Glomerular endothelial cell (primary cell): ENCODE measurements at regions not wholly inside any gene's neighbourhood (a gene's known extent, or its start where the extent isn't known, plus 50 kb on each side); places are given as distances from the start of the nearest gene placed in this dataset.

Experiments
- DNase-seq: peaks from one replicate; pipeline ENCODE4 v3.0.0-alpha.2; 2011; ENCODE audit warnings: low read depth, low spot score; ENCODE audit errors: extremely low read depth

DNA sequence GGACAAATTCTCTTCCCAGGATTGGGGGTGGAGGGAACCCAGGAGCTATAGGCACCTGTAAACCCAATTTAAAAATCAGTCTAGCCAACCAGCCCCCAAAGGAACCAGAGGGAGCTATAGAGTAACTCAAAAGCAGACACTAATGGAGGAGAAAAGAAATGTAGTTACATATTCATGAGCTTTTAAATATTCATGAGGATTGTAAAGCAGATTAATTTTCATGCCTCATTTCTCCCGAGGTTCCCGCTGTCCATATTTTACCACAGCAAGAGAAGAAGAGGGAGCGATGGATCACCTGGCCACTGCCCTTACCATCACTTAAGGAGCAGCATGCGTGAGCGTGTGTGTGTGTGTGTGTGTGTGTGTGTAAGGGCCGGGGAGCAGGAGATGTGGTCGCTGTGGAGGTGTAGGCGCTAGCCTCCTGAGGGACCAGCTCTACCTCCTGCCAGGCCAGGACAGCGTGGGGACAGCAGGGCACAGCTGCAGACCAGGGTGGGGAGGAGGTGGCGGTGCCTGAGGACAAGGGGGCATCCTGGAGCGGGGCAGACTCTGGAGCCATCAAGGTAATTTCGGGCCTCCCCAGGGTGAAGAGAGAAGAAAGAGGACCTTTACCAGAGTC lies 100.7 kb upstream of the THY1 start:
- DNase-seq = no peak

DNA sequence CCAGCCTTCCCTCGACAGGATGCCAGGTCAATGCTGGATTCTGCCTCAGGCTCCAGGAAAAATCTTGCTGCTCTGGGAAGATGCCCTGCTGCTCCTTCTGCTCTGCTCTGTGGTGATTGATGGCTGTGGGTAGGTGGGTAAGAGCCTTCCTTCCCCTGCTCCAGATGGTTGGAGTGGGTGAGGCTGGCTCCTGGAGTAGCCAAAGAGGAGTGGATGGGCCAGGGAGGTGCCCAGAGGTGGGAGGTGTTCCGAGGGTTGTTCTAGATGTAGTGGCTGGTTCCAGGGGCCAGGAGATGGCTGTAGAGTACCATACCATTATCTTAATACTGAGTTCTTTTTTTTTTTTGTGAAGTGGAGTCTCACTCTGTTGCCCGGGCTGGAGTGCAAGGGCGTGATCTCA lies 99.6 kb upstream of the THY1 start:
- no peak for DNase-seq

DNA sequence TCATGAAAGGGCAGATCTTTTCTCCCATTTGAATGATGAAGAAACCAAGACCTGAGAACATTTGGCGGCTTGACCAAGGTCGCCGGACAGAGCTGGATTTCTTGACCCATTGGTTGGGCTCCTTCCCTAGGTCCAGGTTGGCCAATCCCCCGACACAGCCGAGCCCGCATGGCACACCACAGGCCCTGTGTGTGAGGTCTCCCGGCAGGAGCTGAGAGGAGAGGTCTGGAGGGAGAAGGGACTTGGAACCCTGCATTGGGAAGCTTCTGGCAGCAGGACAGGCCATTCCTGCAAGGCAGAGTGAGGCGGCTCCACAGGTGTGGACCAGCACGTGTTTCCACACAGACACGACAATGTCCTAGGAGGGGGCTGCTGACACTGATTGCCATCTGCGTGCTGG lies 98.6 kb upstream of the THY1 start:
- DNase-seq = no peak

DNA sequence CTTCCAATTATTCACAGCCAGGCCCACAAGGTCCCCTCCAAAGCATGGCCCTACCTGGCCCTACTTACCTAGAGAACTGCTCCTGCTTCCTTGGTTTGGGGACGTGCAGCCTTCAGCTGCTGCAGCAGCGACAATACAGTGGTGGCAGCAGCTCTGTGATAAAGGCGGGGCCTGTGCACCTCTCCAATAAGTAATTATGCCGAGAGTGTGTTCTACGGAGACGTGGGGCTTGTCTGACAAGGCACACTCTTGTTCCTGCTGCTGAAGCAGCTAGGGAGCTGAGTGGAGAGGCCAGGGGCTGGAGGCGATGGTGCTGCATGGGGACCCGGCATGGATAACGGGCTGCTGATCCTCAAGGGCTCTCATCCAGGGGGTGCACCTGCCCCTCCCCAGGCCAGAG lies 98.0 kb upstream of the THY1 start:
- no peak for DNase-seq

- DNase-seq = no peak
These were observed 97.4 kb upstream of the THY1 start for GRCh38 chr11:119520400-119520799.

DNA sequence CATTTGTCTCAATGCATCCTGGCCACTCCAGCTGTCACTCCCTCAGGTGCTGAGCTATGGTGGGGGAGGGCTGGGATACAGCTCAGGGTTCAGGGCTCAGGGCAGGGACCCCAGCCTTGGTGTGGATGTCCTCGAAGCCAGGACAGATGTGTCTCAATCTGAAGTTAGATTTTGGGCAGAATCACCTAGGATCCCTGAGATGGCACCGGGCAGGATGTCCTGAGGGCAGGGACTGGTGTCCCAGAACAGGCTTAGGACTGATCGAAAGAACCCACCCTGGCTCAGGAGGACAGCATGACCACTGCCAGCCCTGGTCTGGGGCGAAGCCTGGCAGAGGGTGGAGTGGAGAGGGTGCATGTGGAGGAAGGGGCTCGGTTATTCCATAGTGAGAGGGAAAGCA lies 96.8 kb upstream of the THY1 start:
- no peak for DNase-seq

DNA sequence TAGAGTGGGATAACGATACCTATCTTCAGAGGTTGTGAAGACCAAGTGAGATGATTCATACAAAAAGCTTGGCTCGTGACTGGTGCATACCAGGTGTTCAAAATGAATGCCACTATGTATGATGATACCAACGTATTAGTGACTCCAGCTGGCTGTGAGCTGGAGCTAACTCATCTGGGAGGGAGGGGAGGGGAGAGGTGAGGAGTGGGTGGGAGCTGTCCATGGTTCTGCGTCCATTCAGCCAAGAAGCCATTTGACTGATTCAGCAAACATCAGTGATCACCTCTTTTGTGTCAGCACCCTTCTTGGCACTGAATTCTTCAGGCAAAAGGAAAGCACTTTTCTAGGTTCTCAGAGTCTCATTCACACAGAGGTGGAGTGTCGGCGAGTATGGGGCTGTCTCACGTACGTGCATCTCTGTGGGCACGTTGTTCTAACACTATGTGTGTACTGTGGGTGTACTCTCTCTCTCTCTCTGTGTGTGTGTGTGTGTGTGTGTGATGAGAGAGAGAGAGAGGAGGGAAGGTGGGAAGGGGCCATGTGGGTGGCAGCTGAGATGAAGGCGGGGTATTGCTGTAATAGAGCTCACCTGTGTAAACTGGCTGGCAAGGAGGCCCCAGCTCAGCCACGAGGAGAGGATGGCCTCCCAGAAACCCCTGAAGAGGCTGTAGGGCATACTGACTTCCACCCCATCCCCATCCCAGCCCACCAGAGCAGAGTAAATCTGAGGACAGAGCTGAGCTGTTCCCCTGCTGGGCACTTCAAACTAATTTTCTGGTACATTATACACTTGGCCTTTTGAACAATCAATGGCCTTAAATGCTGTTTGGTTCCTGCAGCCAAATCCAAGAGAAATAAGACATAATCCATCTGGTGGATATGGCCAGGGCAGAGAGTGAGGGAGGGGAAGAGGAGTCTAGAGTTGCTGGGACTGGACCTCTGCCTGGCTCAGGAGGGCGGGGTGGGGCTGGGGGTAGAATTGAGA lies 96.1 kb upstream of the THY1 start:
- DNase-seq = no peak

DNA sequence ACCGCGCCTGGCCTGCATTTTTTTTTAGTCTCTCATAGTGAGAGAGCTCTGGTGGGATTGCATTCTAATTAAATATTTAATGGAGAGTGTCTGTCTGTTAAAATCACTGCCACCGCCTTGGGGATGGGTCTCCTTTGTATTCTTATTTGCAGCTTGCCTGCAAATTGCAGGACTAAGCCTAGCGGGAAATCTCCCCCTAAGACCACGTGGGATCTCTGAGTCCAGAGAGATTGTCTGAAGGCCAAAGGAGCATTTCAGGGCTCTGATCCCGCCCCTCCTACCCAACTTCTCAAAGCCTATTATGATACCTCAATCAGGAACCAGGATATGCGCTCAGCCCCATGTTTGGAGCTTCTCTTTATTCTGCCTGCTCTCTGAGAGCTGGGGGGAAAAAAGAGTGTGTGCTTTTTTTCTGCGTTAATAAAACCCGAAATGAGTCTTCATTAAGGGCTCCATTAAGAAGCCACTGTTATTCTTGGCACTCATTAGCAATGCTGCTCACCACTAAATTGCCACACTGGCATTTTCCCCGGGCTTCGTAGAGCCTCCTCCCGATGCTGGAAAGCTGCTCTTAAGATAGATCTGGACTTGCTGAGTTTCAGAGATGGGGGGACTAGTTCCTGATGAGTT lies 92.9 kb upstream of the THY1 start:
- DNase-seq = no peak

DNA sequence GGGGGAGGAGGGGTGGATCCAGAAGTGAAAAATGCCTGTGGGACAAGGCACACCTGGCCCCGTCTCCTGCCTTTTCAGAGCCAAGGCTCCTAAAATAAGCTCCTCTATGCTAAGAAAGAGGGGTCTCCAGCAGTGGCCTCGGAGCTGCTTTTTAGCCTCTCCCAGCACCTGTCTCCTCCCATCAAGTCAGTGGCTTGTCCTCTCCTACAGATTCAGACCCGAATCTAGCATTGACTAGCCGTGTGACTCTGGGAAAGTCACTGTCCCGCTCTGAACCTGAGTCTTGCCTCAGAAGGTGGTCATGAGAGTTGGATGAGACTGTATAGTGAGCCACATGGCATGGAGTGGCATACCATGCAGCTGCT lies 90.8 kb upstream of the THY1 start:
- DNase-seq = no peak

DNA sequence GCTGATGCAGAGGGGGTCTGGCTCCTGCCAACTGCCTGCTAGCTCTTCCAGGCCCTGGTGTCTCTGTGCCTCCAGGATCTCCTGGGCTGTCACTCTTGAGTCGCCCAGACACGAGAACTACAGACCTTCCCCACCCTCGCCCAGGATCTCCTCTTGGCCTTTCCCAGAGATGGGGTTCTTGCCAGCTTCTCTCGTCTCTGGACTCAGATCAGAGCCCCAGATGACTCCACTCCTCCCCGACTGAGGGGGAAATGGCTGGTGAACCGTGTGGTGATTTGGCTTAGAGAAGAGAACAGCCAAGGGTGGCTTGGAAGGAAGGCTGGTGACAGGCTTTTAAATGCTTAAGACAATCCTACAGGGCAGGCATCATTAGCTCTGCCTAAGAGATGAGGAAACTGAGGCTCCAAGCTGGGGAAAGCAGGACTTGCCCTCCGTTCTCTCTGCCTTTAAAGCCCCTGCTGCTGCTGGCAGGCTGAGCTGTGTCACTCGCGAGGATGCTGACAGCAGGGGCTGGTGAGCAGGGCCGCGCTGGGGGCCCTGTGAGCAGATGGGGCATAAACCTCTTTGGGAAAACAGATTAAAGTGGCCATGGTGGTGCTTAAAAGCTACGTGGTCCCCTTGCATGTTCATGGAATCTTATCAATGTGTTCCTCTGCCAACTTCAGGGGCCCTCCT lies 90.3 kb upstream of the THY1 start:
- no peak for DNase-seq

- DNase-seq = no peak
These were observed 89.4 kb upstream of the THY1 start for GRCh38 chr11:119512369-119512768.

GRCh38 chr11:119511614-119512306 lies 88.8 kb upstream of the THY1 start:
- DNase-seq = no peak

DNA sequence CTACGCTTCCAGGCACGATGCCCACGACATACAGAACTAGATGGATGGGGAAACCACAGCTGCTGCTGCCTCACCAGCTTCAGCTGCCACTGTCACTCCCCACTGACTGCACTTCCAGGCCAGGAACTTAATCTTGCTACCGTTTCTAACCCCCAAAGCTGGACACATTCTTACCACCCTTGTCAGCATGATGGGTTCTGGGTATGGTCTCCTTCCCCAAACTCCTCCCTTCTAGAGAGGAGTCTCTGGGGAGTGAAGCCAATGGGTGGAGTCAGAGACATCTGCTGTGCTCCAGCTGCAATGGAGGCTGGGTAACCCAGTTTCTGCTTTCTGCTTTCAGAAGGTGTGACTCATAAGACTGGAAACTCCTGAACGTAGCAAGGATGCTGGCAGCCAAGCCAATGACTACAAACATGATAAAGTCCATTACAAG lies 87.0 kb upstream of the THY1 start:
- no peak for DNase-seq

DNA sequence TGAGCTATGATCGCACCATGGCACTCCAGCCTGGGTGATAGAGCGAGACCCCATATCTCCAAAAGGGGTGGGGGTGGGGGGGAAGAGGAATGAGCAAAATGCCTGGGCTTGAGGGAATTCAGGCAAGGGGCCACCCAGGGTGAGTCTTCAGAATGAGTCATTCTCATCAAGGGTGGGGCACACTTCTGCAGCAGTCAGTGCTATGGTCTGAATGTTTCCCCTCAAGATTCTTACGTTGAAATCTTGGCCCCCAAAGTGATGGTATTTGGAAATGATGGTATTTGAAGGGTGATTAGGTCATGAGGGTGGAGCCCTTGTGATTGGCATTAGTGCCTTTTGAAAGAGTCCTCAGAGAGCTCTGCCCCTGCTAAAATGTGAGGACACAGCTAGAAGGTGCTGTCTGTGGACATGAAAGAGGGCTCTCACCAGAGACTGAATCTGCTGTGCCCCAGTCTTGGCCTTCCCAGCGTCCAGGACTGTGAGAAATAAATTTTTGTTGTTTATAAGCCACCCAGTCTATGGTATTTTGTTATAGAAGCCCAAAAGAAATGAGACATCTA lies 86.4 kb upstream of the THY1 start:
- DNase-seq = no peak

DNA sequence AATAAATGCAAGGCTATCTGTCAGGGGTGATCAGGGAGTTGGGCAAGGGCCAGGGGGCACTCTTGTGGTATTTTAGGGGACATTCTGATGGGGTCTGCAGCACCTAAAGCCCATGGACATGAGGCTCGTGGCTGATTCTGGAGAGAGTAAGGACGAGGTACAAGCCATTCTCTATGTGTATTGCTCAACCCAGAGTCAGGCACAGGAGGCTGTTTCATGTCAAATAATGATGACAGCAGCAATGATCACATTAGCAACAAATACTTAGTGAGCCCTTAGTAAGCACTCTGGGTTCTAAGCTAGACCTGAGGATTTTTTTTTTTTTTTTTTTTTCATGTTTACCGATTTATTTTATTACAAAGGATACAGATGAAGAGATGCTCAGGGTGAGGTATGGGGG lies 83.5 kb upstream of the THY1 start:
- no peak for DNase-seq

- no peak for DNase-seq
These were observed 82.9 kb upstream of the THY1 start for GRCh38 chr11:119505861-119506260.

- DNase-seq = no peak
These were observed 82.1 kb upstream of the THY1 start for GRCh38 chr11:119505071-119505470.

DNA sequence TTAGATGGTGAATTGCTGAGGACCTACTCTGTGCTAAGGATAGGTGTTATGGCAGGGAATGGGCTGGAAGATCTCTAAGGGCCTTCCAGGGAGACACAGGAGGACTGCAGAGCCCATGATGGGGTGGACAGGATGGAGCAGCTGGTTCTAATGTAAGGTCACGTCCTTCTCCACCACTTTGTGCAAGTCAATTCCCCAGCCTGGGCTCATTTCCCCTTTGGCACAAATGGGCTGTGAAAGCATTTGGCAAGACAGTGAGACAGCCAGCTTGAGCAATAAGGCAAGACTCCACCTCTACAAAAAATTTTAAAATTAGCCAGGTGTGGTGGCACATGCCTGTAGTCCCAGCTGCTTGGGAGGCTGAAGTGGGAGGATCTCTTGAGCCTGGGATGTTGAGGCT lies 81.4 kb upstream of the THY1 start:
- no peak for DNase-seq

DNA sequence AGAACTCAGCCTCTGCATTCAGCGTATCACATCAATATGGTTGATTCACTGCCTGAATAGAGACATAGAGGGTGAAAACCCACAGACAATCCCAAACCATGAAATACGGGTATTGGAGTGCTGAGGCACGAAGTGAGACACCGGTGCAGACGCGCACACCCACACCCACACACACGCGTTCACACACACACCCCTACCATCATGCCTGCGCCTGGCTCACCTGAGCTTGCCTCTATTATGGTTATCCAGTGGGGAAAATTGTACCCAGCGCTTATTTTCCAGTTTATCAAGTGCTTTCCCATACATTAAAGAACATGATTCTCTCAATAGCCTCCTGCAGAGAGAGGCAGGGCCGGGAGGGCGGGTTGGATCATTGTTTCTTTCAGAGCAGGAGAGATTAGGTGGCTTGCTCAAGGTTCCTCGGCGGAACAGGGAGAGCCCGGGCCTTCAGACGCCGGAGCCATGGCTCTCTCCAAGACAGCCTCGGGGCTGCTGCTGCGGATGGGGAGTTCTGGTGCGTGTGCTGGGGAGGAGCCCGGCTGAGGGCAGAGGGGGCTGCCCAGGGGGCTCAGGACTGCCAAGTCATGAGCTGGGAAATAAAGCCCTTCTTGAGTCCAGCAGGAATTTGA lies 78.9 kb upstream of the THY1 start:
- no peak for DNase-seq

DNA sequence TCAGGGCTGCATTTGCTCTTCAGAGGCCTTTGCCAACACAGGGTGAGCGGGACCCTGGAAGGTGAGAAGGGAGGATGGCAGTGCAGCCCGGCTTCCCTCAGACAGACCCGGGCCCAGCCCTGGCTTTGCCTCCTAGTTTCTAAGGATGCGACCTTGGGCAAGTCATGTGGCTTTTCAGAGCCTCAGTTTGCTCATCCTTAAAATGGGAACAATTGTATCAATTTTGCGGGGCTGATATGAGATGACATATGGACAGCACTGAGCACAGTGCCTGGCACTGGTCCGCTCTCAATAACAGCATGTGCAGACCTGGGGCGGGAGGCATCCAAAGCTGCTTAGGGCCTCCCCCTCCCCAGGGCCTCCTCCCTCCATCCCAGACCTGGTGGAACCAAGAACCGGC lies 74.7 kb upstream of the THY1 start:
- DNase-seq = no peak
